ENCODE measurements at regions not wholly inside any gene's neighbourhood (a gene's known extent, or its start where the extent isn't known, plus 50 kb on each side); places are given as distances from the start of the nearest gene placed in this dataset.

DNA sequence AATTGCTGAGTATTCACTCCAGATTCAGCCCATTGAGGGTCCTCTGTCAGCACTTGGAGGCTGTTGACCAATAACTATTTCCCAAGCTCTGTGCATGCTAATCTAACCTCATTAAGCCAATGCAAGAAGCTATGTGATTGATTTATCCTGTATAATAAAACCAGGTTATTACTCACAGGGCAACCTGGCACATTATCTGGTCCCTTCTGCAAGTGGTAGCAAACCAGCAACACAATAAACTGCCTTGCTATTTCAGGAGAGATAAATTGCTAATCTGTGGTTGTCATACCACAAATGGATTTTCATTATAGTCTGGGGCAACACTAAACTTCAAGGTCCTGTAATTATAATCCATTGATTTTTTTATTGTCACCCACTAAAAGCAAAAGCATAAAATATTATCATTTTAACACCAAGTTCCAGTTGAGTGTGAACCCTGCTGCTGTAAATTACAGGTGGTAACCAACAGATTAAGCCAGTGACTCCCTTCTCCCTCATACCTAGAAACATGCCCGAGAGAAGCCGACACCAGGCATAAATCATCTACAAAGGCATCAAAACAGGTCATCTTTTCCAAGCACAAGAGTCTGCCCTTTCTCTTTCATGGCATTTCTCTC, 51.1 kb upstream of the SOX9 start:
- no peak for DNase-seq (ENCODE audit: low read depth)
